HepG2 (cell line): ENCODE measurements at regions not wholly inside any gene's neighbourhood (a gene's known extent, or its start where the extent isn't known, plus 50 kb on each side); places are given as distances from the start of the nearest gene placed in this dataset.

Experiments used
- ATAC-seq: fragments of 200-7000 bp; cut with Tn5 transposase; 3 replicates; pipeline ENCODE4 v1.9.1; 2020; ENCODE audit warnings: mild to moderate bottlenecking, moderate library complexity
- BruUV-seq: library from RNA; stranded (reverse); fragments of 400-500 nt; replicated peaks from 2 replicates; lab custom pipeline; 2021; lab: Mats Ljungman, UMichigan
- CTCF ChIA-PET: fragments of 300-600 bp; formaldehyde crosslinking; extraction: SDS; loops from one replicate; lab custom pipeline; 2021; ENCODE audit warnings: low total read pairs, inconsistent platforms, low intra/inter-chr PET ratio; lab: Yijun Ruan, JAX
- POLR2A ChIA-PET: fragments of 350-600 bp; sonication (Branson Sonifier 250); formaldehyde crosslinking; loops from one replicate; lab custom pipeline; 2020; ENCODE audit warnings: antibody characterized with exemption, inconsistent platforms; lab: Yijun Ruan, JAX
- DNase-seq: peaks from one replicate; pipeline ENCODE4 v3.0.0-alpha.2; 2015; ENCODE audit warnings: low spot score
- FAIRE-seq: peaks from 3 replicates; lab custom pipeline; 2011; peaks lifted over from hg19 to GRCh38; lab: Jason Lieb, UNC
- H2AFZ ChIP-seq: one replicate; pipeline ENCODE4 v1.6.1; 2011; ENCODE audit warnings: low read length, inconsistent platforms
- H3K27ac ChIP-seq: fragments of 300-600 bp; 3 replicates; pipeline ENCODE4 v1.8.0; 2011; ENCODE audit warnings: mixed run types, mild to moderate bottlenecking, mixed read lengths, low read length, inconsistent platforms; ENCODE audit not compliant: insufficient read depth; ENCODE audit errors: extremely low read length
- H3K27me3 ChIP-seq, 2 experiments: fragments of 200-600 bp in 1 of 2; 2 replicates in 1 of 2; 3 replicates in 1 of 2; pipeline versions ENCODE4 v1.6.0 to v1.8.0; 2011; ENCODE audit warnings: low read length in 2 of 2, mild to moderate bottlenecking in 2 of 2, moderate library complexity in 2 of 2, inconsistent platforms in 1 of 2; ENCODE audit not compliant: insufficient read depth in 2 of 2, control insufficient read depth in 1 of 2
- H3K36me3 ChIP-seq, 2 experiments: fragments of 200-600 bp in 1 of 2; replicated peaks in 1 of 2; 2 replicates in 1 of 2; 3 replicates in 1 of 2; pipeline versions ENCODE4 v1.5.1 to v1.8.0; 2011; ENCODE audit warnings: low read length in 2 of 2, inconsistent platforms in 1 of 2; ENCODE audit not compliant: insufficient read depth in 2 of 2, control insufficient read depth in 1 of 2
- H3K4me1 ChIP-seq: 2 replicates; pipeline ENCODE4 v1.5.1; 2012; ENCODE audit warnings: low read length, inconsistent platforms; ENCODE audit not compliant: insufficient read depth
- H3K4me2 ChIP-seq: 2 replicates; pipeline ENCODE4 v1.6.0; 2011; ENCODE audit warnings: low read depth, low read length, inconsistent platforms
- H3K4me3 ChIP-seq, 3 experiments: fragments of 200-600 bp in 1 of 3; sonication (generic), shearing (Covaris generic) in 1 of 3; replicated peaks in 1 of 3; 2 replicates each; pipeline ENCODE4 v1.5.1; 2011 to 2016; ENCODE audit warnings: low read length in 3 of 3, inconsistent platforms in 2 of 3, low read depth in 2 of 3, mild to moderate bottlenecking in 2 of 3, control low read depth in 1 of 3, mixed read lengths in 1 of 3; ENCODE audit not compliant: insufficient read depth in 1 of 3
- H3K79me2 ChIP-seq: one replicate; pipeline ENCODE4 v1.6.1; 2011; ENCODE audit warnings: low read length, inconsistent platforms; ENCODE audit not compliant: insufficient read depth
- H3K9ac ChIP-seq: 2 replicates; pipeline ENCODE4 v1.6.0; 2011; ENCODE audit warnings: mild to moderate bottlenecking, low read depth, low read length, inconsistent platforms; ENCODE audit not compliant: insufficient read depth
- H3K9me3 ChIP-seq: 2 replicates; pipeline ENCODE4 v1.5.1; 2012; ENCODE audit warnings: mild to moderate bottlenecking, low read length
- H4K20me1 ChIP-seq: 2 replicates; pipeline ENCODE4 v1.6.0; 2011; ENCODE audit warnings: inconsistent platforms, mild to moderate bottlenecking, low read length, moderate library complexity; ENCODE audit not compliant: insufficient read depth
- ELF3 ChIP-seq: IDR thresholded peaks from 2 replicates; pipeline ENCODE4 v1.6.1; 2016; ENCODE audit warnings: missing genetic modification reagents, missing compliant biosample characterization
- HMGA1 ChIP-seq: sonication (generic); formaldehyde crosslinking; conservative IDR thresholded peaks from 2 replicates; pipeline ENCODE4 v1.4.0; 2020; ENCODE audit warnings: missing genetic modification reagents
- ZNF44 ChIP-seq: sonication (generic); formaldehyde crosslinking; IDR thresholded peaks from 2 replicates; pipeline ENCODE4 v1.5.1; 2020; ENCODE audit warnings: mild to moderate bottlenecking, missing genetic modification reagents
- ZNF883 ChIP-seq: sonication (generic); formaldehyde crosslinking; IDR thresholded peaks from 2 replicates; pipeline ENCODE4 v1.5.1; 2020; ENCODE audit warnings: mild to moderate bottlenecking, missing genetic modification reagents; ENCODE audit errors: not compliant biosample characterization
- WGBS: methylation state at CpG from one replicate; pipeline ENCODE4 v1.1.6; 2017; ENCODE audit warnings: low lambda C conversion rate; 5-methylcytosine and 5-hydroxymethylcytosine counted together
- in situ Hi-C: cut with HindIII; loops from 2 replicates; pipeline ENCODE4 v1.10.0; 2017; ENCODE audit warnings: low pct_unique_long_range_greater_than_20kb; ENCODE audit not compliant: extremely low pct_ligation_motif_present
- intact Hi-C: fragments of 100-400 bp; cut with micrococcal nuclease; formaldehyde crosslinking; loops from one replicate; pipeline ENCODE4 v1.10.0; 2022; ENCODE audit not compliant: unreplicated experiment

GRCh38 chr4:129384974-129385373, 289.0 kb downstream of the C4orf33 start:
- ChIA-PET CTCF (no interaction called here), POLR2A (no interaction called here)
- no TSS peak for BruUV-seq
- 0% methylated on average over 1 of the region's 1 CpG for whole genome bisulfite sequencing
- no peak overlapping the region for H3K9ac ChIP-seq
- H3K4me1 ChIP-seq = no peaks in the 10 kb centered on the region
- no peak overlapping the region for H3K4me3 ChIP-seq
- no peaks in the 10 kb centered on the region for H3K9me3 ChIP-seq
- FAIRE-seq (no peak), ATAC-seq (no peak), DNase-seq (no peak)
- TF ChIP-seq HMGA1 (CRISPR knock-in tag) = no peak
- TF ChIP-seq ZNF44 (CRISPR knock-in tag) = no peak
- no peaks in the 10 kb centered on the region for H3K79me2 ChIP-seq
- no peaks in the 10 kb centered on the region for H3K36me3 ChIP-seq
- no peak overlapping the region for H3K4me2 ChIP-seq
- no peaks in the 10 kb centered on the region; a peak in 1 of 5 replicates for H3K27me3 ChIP-seq
- H3K27ac ChIP-seq = no peak overlapping the region
- H2AFZ ChIP-seq = no peak overlapping the region
- intact Hi-C loops (no loop called here), in situ Hi-C loops (no loop called here)
- no peaks in the 10 kb centered on the region for H4K20me1 ChIP-seq

DNA sequence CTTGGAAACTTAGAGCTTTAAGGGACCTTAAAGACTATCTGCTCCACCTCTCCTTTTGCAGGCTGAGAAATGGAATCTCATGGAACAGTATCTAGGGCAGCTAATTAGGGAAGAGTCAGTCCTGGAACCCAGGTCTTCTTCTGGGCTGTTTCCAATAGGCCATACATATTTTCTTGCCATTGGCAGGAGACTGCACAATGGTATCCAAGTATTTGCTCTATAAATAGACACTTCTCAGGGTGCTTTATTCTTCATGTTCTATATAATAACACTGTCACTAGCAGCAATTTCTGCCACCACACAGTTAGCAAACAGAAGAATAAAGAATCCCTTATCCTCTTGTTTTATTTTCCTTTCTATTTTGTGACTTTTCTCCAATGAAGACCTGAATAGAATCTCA, 291.7 kb downstream of the C4orf33 start:
- in situ Hi-C loops (no loop called here), intact Hi-C loops (no loop called here)
- Histone ChIP-seq H3K4me1 (no peaks in the 10 kb centered on the region), H3K36me3 (no peaks in the 10 kb centered on the region), H3K4me2 (no peak overlapping the region), H3K27ac (no peak overlapping the region), H4K20me1 (no peaks in the 10 kb centered on the region), H3K79me2 (no peaks in the 10 kb centered on the region), H3K27me3 (no peaks in the 10 kb centered on the region), H3K9me3 (no peaks in the 10 kb centered on the region), H3K4me3 (no peak overlapping the region), H2AFZ (no peak overlapping the region), H3K9ac (no peak overlapping the region)
- TF ChIP-seq ELF3 (CRISPR knock-in tag) = no peak
- no peak for TF ChIP-seq ZNF883 (CRISPR knock-in tag)
- ChIA-PET CTCF (no interaction called here), POLR2A (no interaction called here)
- ATAC-seq (no peak), DNase-seq (no peak), FAIRE-seq (no peak)
- no TSS peak for BruUV-seq
